WTC11 (cell line): ENCODE measurements at regions not wholly inside any gene's neighbourhood (a gene's known extent, or its start where the extent isn't known, plus 50 kb on each side); places are given as distances from the start of the nearest gene placed in this dataset.
"Not testable (repeated sequence)": the region's sequence is repeated elsewhere in the genome, so short reads cannot be mapped to it uniquely, and the experiment has no call there.

Experiments
- ATAC-seq: fragments of 200-7000 bp; cut with Tn5 transposase; 2 replicates; pipeline ENCODE4 v1.10.0; 2021; ENCODE audit warnings: mild to moderate bottlenecking, moderate library complexity
- CTCF ChIA-PET: fragments of 300-600 bp; sonication (Branson Sonifier 250); formaldehyde crosslinking; loops from one replicate; lab custom pipeline; 2021; ENCODE audit warnings: antibody characterized with exemption; lab: Charles Lee
- POLR2A ChIA-PET: fragments of 350-600 bp; sonication (Branson Sonifier 250); formaldehyde crosslinking; loops from one replicate; lab custom pipeline; 2021; ENCODE audit warnings: antibody characterized with exemption; lab: Charles Lee
- DNase-seq: peaks from one replicate; pipeline ENCODE4 v3.0.0; 2021; ENCODE audit warnings: low spot score
- H3K27ac Mint-ChIP-seq: 2 replicates; pipeline ENCODE4 v1.8.0; 2021; ENCODE audit warnings: mixed read lengths
- H3K27me3 Mint-ChIP-seq: 2 replicates; pipeline ENCODE4 v1.8.0; 2021; ENCODE audit warnings: low read depth, mild to moderate bottlenecking, moderate library complexity, mixed read lengths
- H3K36me3 Mint-ChIP-seq: 2 replicates; pipeline ENCODE4 v1.8.0; 2021; ENCODE audit warnings: mixed read lengths
- H3K4me1 Mint-ChIP-seq: 2 replicates; pipeline ENCODE4 v1.8.0; 2022; ENCODE audit warnings: mixed read lengths
- H3K4me3 Mint-ChIP-seq: 2 replicates; pipeline ENCODE4 v1.8.0; 2021; ENCODE audit warnings: mild to moderate bottlenecking, moderate library complexity, mixed read lengths
- H3K9me3 Mint-ChIP-seq: 2 replicates; pipeline ENCODE4 v1.8.0; 2021; ENCODE audit warnings: mixed read lengths
- ARID4B ChIP-seq: sonication (generic); formaldehyde crosslinking; IDR thresholded peaks from 2 replicates; pipeline ENCODE4 v1.8.0; 2023; ENCODE audit warnings: missing genetic modification reagents, mild to moderate bottlenecking, borderline replicate concordance
- ATF2 ChIP-seq: sonication (generic); formaldehyde crosslinking; IDR thresholded peaks from 2 replicates; pipeline ENCODE4 v1.8.1; 2022; ENCODE audit warnings: low read depth, missing genetic modification reagents, borderline replicate concordance
- ATF6 ChIP-seq: sonication (generic); formaldehyde crosslinking; IDR thresholded peaks from 2 replicates; pipeline ENCODE4 v1.8.1; 2023; ENCODE audit warnings: mild to moderate bottlenecking, missing genetic modification reagents
- CBFB ChIP-seq: sonication (generic); formaldehyde crosslinking; IDR thresholded peaks from 2 replicates; pipeline ENCODE4 v1.8.1; 2022; ENCODE audit warnings: mild to moderate bottlenecking, low read depth, missing genetic modification reagents
- CREB1 ChIP-seq: sonication (generic); formaldehyde crosslinking; IDR thresholded peaks from 2 replicates; pipeline ENCODE4 v1.8.0; 2023; ENCODE audit warnings: mild to moderate bottlenecking, missing genetic modification reagents
- ELF4 ChIP-seq: sonication (generic); formaldehyde crosslinking; IDR thresholded peaks from 2 replicates; pipeline ENCODE4 v1.8.1; 2022; ENCODE audit warnings: low read depth, mild to moderate bottlenecking, moderate library complexity, missing genetic modification reagents
- GTF2I ChIP-seq: fragments of 250-450 bp; sonication (Bioruptor Pico); conservative IDR thresholded peaks from 2 replicates; pipeline ENCODE4 v1.4.0; 2021; ENCODE audit warnings: mild to moderate bottlenecking
- HMGXB4 ChIP-seq: sonication (generic); formaldehyde crosslinking; IDR thresholded peaks from 2 replicates; pipeline ENCODE4 v1.8.1; 2023; ENCODE audit warnings: mild to moderate bottlenecking, moderate library complexity, missing genetic modification reagents
- SMAD4 ChIP-seq: sonication (generic); formaldehyde crosslinking; IDR thresholded peaks from 2 replicates; pipeline ENCODE4 v1.8.0; 2022; ENCODE audit warnings: mild to moderate bottlenecking, missing genetic modification reagents
- TP53 ChIP-seq: sonication (generic); formaldehyde crosslinking; IDR thresholded peaks from 2 replicates; pipeline ENCODE4 v1.8.1; 2023; ENCODE audit warnings: mild to moderate bottlenecking, missing genetic modification reagents
- ZNF138 ChIP-seq: sonication (generic); formaldehyde crosslinking; conservative IDR thresholded peaks from 2 replicates; pipeline ENCODE4 v1.8.1; 2022; ENCODE audit warnings: mild to moderate bottlenecking, moderate library complexity, missing genetic modification reagents
- ZNF281 ChIP-seq: sonication (generic); formaldehyde crosslinking; IDR thresholded peaks from 2 replicates; pipeline ENCODE4 v1.8.0; 2023; ENCODE audit warnings: mild to moderate bottlenecking, missing genetic modification reagents
- ZNF425 ChIP-seq: fragments of 250-450 bp; sonication (Bioruptor Pico); conservative IDR thresholded peaks from 2 replicates; pipeline ENCODE4 v1.9.0; 2021; ENCODE audit warnings: mild to moderate bottlenecking
- ZNF532 ChIP-seq: fragments of 250-450 bp; sonication (Bioruptor Pico); IDR thresholded peaks from 2 replicates; pipeline ENCODE4 v1.9.0; 2021; ENCODE audit warnings: mild to moderate bottlenecking, borderline replicate concordance

GRCh38 chr14:40008345-40008744 is 576.1 kb upstream of the FBXO33 start:
- H3K36me3 Mint-ChIP-seq, H3K4me3 Mint-ChIP-seq, DNase-seq, POLR2A ChIA-PET, H3K4me1 Mint-ChIP-seq, H3K27me3 Mint-ChIP-seq, ATAC-seq, CTCF ChIA-PET, H3K27ac Mint-ChIP-seq: not testable (repeated sequence)
- peaks cover 18% of the 10 kb centered on the region for H3K9me3 Mint-ChIP-seq

- POLR2A ChIA-PET, result no interaction called here
- Mint-ChIP-seq H3K9me3 (peaks cover 7% of the 10 kb centered on the region), H3K4me1 (no peaks in the 10 kb centered on the region), H3K27ac (no peak overlapping the region), H3K36me3 (no peaks in the 10 kb centered on the region; the same call in 1 of the 2 replicates), H3K4me3 (no peak overlapping the region), H3K27me3 (no peaks in the 10 kb centered on the region)
- CTCF ChIA-PET, result no interaction called here
- ATAC-seq, result no peak
- DNase-seq, result no peak
- no peak for TF ChIP-seq SMAD4 (CRISPR knock-in tag)
- TF ChIP-seq ZNF425 (CRISPR knock-in tag), result no peak
- TF ChIP-seq CBFB, result no peak
- no peak for TF ChIP-seq ZNF532 (CRISPR knock-in tag)
- no peak for TF ChIP-seq GTF2I (CRISPR knock-in tag)
- TF ChIP-seq ATF2 (CRISPR knock-in tag), result no peak
- no peak for TF ChIP-seq HMGXB4 (CRISPR knock-in tag)
- no peak for TF ChIP-seq ATF6 (CRISPR knock-in tag)
- TF ChIP-seq ELF4, result no peak
- no peak for TF ChIP-seq CREB1
- TF ChIP-seq TP53, result no peak
- no peak for TF ChIP-seq ZNF281
- TF ChIP-seq ARID4B (CRISPR knock-in tag), result no peak
- TF ChIP-seq ZNF138 (CRISPR knock-in tag), result no peak
Observed at GRCh38 chr14:40004871-40005500, 572.8 kb upstream of the FBXO33 start.
